ENCODE measurements at regions not wholly inside any gene's neighbourhood (a gene's known extent, or its start where the extent isn't known, plus 50 kb on each side); places are given as distances from the start of the nearest gene placed in this dataset.

- TF ChIP-seq, protein P1, sequence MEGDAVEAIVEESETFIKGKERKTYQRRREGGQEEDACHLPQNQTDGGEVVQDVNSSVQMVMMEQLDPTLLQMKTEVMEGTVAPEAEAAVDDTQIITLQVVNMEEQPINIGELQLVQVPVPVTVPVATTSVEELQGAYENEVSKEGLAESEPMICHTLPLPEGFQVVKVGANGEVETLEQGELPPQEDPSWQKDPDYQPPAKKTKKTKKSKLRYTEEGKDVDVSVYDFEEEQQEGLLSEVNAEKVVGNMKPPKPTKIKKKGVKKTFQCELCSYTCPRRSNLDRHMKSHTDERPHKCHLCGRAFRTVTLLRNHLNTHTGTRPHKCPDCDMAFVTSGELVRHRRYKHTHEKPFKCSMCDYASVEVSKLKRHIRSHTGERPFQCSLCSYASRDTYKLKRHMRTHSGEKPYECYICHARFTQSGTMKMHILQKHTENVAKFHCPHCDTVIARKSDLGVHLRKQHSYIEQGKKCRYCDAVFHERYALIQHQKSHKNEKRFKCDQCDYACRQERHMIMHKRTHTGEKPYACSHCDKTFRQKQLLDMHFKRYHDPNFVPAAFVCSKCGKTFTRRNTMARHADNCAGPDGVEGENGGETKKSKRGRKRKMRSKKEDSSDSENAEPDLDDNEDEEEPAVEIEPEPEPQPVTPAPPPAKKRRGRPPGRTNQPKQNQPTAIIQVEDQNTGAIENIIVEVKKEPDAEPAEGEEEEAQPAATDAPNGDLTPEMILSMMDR (conservative IDR thresholded peaks at IDR 0.05; ENCODE audit: low read depth in 2 of 2) = no peak
- TF ChIP-seq, protein P2, sequence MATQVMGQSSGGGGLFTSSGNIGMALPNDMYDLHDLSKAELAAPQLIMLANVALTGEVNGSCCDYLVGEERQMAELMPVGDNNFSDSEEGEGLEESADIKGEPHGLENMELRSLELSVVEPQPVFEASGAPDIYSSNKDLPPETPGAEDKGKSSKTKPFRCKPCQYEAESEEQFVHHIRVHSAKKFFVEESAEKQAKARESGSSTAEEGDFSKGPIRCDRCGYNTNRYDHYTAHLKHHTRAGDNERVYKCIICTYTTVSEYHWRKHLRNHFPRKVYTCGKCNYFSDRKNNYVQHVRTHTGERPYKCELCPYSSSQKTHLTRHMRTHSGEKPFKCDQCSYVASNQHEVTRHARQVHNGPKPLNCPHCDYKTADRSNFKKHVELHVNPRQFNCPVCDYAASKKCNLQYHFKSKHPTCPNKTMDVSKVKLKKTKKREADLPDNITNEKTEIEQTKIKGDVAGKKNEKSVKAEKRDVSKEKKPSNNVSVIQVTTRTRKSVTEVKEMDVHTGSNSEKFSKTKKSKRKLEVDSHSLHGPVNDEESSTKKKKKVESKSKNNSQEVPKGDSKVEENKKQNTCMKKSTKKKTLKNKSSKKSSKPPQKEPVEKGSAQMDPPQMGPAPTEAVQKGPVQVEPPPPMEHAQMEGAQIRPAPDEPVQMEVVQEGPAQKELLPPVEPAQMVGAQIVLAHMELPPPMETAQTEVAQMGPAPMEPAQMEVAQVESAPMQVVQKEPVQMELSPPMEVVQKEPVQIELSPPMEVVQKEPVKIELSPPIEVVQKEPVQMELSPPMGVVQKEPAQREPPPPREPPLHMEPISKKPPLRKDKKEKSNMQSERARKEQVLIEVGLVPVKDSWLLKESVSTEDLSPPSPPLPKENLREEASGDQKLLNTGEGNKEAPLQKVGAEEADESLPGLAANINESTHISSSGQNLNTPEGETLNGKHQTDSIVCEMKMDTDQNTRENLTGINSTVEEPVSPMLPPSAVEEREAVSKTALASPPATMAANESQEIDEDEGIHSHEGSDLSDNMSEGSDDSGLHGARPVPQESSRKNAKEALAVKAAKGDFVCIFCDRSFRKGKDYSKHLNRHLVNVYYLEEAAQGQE (IDR thresholded peaks at IDR 0.05; ENCODE audit: unreplicated experiment) = no peak
- no peak for TF ChIP-seq CREB1 (CRISPR knock-in tag; IDR thresholded peaks at IDR 0.05; ENCODE audit: low read depth)
- no peak for TF ChIP-seq EZH2 (IDR thresholded peaks at IDR 0.05; ENCODE audit: low read depth, unreplicated experiment)
- TF ChIP-seq JUNB (IDR thresholded peaks at IDR 0.05; ENCODE audit: unreplicated experiment) = no peak
- TF ChIP-seq ZNF331 (CRISPR knock-in tag; IDR thresholded peaks at IDR 0.05; ENCODE audit: low read depth) = no peak
- TF ChIP-seq POLR2AphosphoS5 (IDR thresholded peaks at IDR 0.05; ENCODE audit: low read depth) = no peak
- no peak for TF ChIP-seq EZH2phosphoT487 (IDR thresholded peaks at IDR 0.05; ENCODE audit: unreplicated experiment)
- no peak for TF ChIP-seq ETS1 (IDR thresholded peaks at IDR 0.05)
- TF ChIP-seq ZNF114 (CRISPR knock-in tag; IDR thresholded peaks at IDR 0.05) = no peak
Observed at GRCh38 chr6:80959034-80959433, 793.4 kb downstream of the TENT5A start.

All from GM23338 (cell line).